Non-pigmented ciliary epithelial cell (primary cell): ENCODE measurements at regions not wholly inside any gene's neighbourhood (a gene's known extent, or its start where the extent isn't known, plus 50 kb on each side); places are given as distances from the start of the nearest gene placed in this dataset.
A peak's percentile ranks its signal among the peaks of the same experiment; 100 is the strongest.

Experiments
- DNase-seq: peaks from one replicate; pipeline ENCODE4 v3.0.0-alpha.2; 2010; ENCODE audit warnings: low read depth

DNA sequence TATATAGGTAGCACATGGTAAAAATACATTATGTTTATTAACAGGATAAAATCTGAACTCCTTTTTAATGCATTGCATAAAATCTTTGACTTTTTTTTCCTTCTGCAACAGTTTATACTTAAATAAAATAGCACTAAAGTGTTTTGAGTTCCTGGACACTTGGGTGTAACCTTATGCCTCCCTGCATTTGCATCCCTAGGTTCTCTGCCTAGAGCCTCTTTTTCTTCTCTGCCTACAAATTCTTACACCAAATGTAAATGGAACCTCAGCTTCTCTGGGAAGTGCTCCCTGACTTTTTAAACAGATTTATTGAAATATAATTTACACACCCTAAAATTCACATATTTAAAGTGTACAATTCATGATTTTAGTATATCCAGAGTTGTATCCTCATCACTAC is 1017.6 kb downstream of the CNTNAP5 start:
- no peak for DNase-seq

GRCh38 chr2:125070726-125071505 is 1045.8 kb downstream of the CNTNAP5 start:
- no peak for DNase-seq

DNA sequence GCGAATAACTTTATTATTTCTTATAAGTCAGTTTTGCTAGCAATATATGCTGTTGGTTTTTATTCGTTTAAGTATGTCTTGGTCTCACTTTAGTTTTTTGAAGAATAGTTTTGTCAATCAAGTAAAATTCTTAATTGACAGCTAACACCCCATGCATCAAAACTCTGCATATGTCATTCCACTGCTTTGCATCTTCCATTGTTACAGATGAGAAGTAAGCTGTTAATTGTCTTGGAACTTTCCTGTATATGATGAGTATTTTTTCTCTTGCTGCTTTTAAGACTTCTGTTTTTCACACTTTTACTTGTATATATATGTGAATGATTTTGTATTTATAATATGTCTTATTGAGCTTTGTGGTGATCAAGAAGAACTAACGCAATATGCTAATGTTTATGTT is 1048.4 kb downstream of the CNTNAP5 start:
- DNase-seq: no peak

DNA sequence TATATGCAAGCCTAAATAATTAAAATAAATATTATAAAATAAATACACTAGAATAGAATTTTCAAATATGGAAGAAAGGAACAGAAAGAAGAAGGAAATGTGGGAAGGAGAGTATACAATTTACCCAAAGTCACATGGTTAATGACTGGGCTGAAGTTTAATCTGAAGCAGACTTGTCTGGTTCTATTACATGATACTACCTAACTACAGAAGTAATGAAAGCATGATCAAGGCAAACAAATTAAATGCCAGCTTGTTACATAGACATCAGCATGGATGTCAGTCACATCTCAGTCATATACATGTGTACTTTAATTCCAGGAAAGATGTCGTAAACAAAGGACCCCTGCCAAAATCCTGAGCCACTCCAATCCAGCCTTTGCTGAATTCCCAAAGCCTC is 1060.8 kb downstream of the CNTNAP5 start:
- DNase-seq: no peak

DNA sequence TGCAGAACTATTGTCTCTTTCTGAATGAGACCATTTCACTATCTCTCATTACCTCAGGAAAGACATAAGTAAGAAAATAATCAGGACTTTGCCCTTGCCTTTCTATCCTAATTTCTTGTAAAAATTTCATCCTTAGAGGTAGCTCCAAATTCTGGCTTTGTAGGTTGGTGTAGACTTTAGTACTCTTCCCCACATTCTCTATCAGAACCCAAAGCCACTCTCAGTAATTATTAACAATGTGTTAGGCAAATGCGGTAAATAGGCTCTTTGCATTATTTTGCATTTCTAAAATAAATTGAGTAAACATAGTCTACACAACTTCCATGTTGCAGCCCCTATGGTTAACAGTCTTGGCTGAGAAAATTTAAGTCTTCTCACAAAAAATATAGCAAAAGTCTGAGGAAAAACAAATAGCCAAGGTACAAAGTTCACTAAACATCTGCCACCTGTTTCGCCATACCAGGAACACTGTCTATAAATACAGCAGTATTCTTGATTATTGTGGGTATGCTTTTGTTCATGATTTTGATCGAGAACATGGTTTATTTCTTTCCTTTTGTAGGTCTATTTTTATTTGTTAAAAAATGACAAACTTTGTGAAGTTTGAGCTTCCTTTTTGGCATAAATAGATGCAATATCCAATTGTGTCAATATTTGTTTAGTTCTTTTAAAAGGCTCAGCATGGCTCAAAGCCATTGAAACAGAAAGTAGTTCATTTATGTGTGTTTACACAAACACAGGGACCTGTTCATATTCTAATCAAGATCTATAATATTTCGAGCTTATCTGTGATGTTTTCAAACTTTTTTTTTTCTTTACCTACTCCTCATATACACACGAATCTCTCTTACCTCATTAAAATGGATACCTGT is 1061.5 kb downstream of the CNTNAP5 start:
- DNase-seq: no peak

DNA sequence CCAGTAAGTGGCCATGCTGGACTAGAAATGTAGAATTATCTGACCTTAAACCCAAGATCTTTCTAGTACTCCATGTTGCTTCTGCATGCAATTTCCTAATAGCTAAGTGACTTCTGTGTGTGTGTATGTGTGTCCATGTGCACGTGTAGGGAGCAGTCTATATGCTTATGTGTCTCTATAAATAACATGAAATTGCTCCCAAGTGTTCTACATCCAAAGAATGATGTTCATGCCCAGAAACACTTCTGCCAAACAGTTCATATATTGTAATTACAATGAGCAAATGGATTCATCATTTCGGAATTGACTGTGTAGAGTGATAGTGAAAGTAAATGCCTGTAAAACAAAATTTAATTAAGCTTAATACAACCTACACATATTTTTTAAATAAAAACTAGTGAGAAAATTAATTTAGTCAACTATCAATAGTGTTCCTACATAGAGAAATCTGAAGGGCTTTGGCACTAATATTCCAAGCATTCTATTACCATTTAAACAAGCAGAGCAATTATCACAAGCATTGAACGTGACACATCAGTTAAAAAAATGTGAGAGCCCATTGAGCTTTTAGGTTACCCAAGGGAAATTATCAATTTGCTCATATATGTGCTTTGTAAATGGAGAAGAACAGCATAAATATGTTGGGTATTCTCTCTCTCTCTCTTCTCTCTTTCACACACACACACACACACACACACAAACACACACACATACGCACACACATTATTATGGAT is 1067.4 kb downstream of the CNTNAP5 start:
- DNase-seq: no peak

- no peak for DNase-seq
Measured at GRCh38 chr2:125095826-125096225, 1070.7 kb downstream of the CNTNAP5 start.

DNA sequence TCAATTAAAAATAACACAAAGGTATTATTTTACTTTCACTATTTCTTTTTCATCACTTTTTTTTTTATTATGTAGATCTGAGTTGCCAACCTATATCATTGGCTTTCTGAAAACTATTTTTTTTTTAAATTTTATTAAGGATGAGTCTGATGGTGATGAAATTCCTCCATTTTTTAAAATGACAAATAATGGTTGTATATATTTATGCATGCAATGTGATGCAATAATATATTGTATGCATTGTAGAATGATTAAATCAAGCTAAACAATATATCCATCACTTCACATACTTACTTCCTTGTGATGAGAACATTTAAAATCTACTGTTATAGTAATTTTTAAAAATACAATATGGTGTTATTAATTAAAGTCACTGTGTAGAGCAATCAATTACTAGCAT is 1081.6 kb downstream of the CNTNAP5 start:
- no peak for DNase-seq

DNA sequence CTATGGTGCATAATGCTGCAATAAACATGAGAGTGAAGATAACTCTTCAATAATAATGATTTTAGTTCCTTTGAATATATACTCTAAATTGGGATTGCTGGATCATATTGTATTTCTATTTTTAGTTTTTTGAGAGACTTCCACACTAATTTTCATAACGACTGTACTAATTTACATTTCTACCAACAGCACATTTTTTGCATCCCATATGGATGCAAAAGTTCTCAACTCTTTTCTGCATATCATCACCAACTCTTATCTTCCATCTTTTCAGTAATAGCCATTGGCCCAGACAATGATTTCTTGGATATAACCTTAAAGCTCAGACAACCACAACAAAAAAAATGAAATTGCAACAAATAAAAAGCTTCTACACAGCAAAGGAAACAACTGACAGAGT is 1082.4 kb downstream of the CNTNAP5 start:
- no peak for DNase-seq

DNA sequence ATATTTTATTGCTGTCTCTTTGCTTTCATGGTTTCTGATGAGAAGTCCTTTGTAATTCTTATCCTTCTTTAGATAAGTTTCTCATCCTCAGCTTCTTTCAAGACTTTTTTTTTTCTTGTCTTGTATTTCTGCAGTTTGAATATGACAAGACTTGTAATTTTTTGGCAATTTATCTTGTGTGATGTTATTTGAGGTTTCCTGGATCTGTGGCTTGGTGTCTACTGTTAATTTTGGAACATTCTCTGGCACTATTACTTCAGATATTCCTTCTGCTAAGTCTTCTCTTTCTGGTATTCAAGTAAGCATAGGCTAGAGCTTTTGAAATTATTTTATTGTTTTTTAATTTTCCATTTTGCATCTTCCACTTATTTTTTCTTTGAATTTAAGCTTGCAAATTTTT is 1083.2 kb downstream of the CNTNAP5 start:
- DNase-seq: no peak

DNA sequence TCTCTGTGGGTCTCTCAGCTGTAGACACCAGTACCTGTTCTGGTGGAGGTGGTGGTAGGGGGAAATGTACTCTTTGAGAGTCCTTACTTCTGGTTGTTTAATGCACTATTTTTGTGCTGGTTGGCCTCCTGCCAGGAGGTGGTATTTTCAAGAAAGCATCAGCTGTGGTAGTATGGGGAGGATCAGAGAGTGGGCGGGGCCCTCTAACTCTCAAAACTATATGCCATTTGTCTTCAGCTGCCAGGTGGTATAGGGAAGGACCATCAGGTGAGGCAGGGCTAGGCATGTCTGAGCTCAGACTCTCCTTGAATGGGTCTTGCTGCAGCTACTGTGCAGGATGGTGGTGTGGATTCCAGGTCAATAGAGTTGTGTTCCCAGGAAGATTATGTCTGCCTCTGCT is 1100.8 kb downstream of the CNTNAP5 start:
- no peak for DNase-seq

DNA sequence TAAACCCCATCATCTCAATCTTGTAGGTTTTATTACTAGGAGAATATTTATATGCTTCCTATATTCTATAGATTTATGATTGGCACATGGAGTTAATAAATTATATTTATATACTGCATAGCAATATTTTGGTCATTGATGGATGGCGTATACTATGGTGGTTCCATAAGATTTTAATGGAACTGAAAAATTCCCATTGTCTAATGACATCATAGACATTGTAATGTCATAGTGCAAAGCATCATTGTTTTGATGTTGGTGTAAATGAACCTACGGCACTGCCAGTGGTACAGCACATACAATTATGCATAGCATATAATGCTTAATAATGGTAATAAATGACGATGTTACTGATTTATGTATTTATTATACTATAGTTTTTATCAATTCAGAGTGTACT is 1135.9 kb downstream of the CNTNAP5 start:
- no peak for DNase-seq

- DNase-seq: no peak
Measured at GRCh38 chr2:125167152-125167551, 1142.1 kb downstream of the CNTNAP5 start.

DNA sequence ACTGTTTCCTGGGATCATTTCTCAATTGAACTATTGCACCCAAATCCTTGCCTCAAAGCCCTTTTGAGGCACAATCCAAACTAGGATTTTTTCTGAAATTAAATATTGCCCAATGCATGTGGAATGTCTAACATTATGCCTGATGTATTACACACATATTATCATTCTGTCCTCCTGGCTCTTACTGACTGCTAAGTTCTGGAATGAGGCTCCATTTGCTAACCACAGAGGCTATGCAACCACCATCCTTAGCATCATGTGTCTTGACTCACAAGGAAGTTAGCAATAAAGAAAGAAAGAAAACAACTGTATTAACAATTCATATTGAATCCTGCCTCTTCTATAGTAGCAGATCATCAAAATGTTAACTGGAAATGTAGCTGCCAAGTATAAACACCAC is 1142.7 kb downstream of the CNTNAP5 start:
- peak; percentile 89 for DNase-seq

DNA sequence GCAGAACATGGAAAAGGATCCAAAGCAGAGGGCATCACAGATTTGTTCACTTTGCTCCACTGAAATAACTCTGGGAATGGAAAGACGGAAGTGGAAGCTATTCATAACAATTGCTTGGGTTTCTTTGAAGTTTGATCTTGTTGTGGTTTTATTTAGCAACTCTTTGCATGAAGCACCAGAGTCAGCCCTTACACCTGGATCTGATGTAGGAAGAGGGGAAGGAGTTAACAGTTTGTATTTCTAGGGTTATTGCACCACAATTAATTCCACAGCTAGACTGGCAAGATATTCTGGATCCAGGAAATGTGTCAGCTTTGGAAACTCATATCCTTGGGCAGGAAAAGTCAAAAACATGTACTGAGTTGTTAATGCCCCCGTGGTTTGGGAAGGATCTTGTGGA is 1143.4 kb downstream of the CNTNAP5 start:
- no peak for DNase-seq

DNA sequence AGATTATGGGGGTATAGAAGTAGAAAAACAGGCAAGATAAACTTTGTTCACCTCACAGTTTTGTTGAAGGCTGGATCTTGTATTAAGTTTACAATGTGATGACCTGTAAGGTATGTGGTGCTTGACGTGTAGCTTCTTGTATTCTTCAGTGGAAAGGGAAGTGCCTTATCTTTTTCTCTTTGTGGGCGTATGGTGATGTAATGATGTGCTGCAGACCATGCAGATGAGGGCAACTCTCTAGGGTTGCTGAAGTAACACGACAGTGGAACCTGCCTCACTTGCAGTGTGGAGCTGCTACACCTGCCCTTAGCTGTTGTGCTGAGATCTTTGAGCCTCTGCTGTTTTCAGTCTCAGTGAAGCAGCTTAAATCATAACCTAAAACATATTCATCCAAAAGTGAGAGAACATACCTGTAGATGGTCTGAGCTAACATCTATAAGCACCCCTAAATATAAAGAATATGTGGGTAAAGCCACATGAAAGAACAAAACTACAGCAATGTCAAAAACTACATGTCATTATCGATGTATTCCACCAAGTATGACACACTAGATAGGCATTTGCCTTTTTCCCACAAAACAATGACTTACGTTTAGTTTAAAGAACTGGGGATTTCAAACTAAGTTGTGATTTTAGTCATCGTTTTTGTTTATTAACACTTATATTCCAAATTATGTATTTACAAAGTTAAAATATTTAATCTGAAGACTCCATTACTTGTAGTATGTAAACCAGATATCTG is 1144.1 kb downstream of the CNTNAP5 start:
- DNase-seq: no peak

- DNase-seq: no peak
Measured at GRCh38 chr2:125169764-125170146, 1144.7 kb downstream of the CNTNAP5 start.

DNA sequence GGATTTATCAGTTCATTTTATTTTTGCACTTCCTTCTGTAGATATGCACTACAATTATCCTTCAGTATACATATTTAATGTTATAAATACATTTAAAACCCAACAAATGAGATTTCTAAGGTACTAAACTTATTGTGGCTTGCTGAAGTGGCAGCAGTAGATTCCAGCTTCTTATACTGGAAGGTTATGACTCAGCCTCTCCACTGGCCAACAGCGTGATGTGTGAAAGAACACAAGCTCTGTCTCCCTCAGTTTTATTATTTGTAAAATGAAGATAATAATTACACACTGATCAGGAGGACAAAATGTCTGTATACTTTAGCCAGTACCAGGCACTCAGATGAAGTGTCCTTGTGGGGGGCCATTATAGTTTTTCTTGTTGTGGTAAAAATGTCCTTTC is 1147.1 kb downstream of the CNTNAP5 start:
- DNase-seq: no peak

GRCh38 chr2:125175415-125175814 is 1150.3 kb downstream of the CNTNAP5 start:
- DNase-seq: no peak

DNA sequence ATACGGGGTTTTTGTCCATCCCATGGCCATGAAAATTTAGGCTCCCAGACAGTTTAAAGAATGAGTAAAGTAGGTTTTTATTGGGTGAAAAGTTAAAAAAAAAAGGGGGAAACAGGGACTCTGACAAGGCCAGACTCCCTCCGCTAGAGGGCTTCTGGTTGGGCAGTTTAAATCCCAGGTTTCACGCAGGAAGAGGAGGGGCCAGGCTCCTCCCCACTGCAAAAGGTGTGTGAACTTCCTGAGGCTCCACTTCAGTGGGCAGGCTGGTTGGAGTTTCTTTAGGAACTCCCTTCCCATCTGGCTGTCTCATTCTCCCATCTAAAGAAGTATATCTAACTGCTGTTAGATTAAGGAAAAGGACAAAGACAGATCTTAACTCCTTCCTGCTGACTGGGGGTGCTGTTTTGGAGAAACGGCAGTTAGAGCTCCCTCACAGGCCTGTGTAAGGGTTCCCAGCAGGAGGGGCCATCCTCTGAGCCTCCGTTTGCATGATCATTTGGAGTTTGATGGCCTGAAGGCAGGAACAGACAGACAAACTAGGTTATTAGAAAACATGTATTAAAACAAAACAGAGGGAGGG is 1160.7 kb downstream of the CNTNAP5 start:
- no peak for DNase-seq

- no peak for DNase-seq
Measured at GRCh38 chr2:125207431-125207830, 1182.3 kb downstream of the CNTNAP5 start.

DNA sequence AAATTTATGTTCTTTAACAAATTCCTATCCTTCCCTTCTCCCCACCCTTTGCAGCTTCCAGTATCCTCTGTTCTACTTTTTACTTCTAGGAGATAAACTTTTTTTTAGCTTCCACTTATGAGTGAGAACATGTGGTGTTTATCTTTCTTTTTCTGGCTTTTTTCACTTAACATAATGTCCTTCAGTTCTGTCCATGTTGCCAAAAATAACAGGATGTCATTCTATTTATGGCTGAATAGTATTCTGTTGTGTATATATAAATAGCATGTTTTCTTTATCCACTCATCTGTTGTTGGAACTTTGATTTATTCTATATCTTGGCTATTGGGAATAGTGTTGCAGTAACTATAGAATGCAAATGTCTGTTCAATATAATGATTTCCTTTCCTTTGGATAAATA is 1191.2 kb downstream of the CNTNAP5 start:
- DNase-seq: no peak
